Stromal cell of bone marrow (primary cell): ENCODE measurements at regions not wholly inside any gene's neighbourhood (a gene's known extent, or its start where the extent isn't known, plus 50 kb on each side); places are given as distances from the start of the nearest gene placed in this dataset.

Experiments
- DNase-seq: peaks from one replicate; pipeline ENCODE4 v3.0.0-alpha.2; 2012; ENCODE audit warnings: low read depth

GRCh38 chr1:163257763-163258162, 55.0 kb upstream of the RGS5 start:
- DNase-seq, result no peak

DNA sequence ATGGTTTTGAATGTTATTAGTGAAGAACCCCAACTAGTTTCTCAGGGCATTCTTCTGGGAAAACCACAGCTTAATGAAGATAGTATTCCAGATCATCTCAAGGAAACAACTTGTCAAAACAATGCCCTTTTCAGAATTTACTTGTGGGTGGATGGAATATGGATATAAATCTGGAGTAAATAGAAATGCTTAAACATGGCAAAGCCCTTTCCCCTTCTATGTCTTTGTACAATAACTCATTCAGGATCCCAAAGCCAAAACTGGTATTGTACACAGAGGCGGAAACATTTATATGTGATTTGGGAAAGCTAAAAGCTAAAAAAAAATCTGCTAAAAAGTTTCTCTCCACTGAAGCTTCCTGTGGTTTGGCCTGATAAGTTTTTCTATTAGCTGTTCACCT, 55.5 kb upstream of the RGS5 start:
- DNase-seq, result peak; percentile 7

DNA sequence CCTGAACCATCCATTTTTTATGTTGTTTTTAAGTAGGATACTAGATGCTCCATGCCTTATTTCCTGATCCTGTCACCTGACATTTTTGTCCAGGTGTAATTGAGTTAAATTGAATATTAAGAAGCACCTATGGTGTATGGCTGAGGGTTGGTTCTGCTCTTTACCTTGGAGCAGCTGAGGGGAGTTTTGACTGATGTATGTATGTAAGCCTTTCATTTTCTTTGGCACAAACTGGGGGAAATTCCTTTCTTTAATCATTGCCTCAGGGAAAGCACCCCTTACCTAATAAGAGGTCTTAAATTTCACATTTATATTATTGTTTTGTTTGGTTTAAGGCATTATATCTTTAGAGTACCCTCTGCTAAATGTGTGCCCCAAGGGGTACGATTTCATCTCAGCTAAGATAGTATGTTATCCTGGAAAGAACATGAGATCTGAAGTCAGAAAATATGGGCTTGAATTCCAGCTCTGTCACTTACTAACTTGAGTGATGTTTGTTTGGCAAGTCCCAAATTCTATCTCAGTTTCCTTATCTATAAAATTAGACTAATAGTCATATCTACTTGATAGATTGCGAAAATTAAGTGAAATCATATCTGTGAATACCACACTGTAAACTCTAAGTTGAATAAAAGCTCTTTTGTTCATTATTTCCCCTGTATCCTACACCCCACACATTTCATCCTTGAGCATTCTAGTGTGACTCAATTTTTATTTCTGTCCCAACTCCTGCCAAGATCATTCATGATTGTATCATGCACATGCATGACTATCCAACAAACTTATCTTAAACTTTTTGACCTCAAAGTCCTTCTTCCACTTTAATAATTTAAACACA, 57.7 kb upstream of the NUF2 start:
- DNase-seq, result no peak

GRCh38 chr1:163265547-163265946, 56.2 kb upstream of the NUF2 start:
- no peak for DNase-seq

- DNase-seq, result no peak
Observed at GRCh38 chr1:163267962-163268361, 53.8 kb upstream of the NUF2 start.

- no peak for DNase-seq
Observed at GRCh38 chr1:163271535-163271934, 50.2 kb upstream of the NUF2 start.
